IMR-90 (cell line): ENCODE measurements at regions not wholly inside any gene's neighbourhood (a gene's known extent, or its start where the extent isn't known, plus 50 kb on each side); places are given as distances from the start of the nearest gene placed in this dataset.
A peak's percentile ranks its signal among the peaks of the same experiment; 100 is the strongest.

Source experiments
- ATAC-seq: fragments of 200-7000 bp; cut with Tn5 transposase; 2 replicates; pipeline ENCODE4 v1.9.1; 2020; ENCODE audit warnings: low read depth, mild to moderate bottlenecking, moderate library complexity
- BruUV-seq: library from RNA; stranded (reverse); fragments of 400-500 nt; replicated peaks from 2 replicates; lab custom pipeline; 2021; lab: Mats Ljungman, UMichigan
- CTCF ChIA-PET: fragments of 300-600 bp; formaldehyde crosslinking; extraction: SDS; loops from one replicate; lab custom pipeline; 2021; ENCODE audit warnings: antibody characterized with exemption; lab: Yijun Ruan, JAX
- POLR2A ChIA-PET: fragments of 300-600 bp; sonication (Branson Sonifier 250); formaldehyde crosslinking; loops from one replicate; lab custom pipeline; 2022; ENCODE audit warnings: antibody characterized with exemption; ENCODE audit not compliant: unreplicated experiment; lab: Charles Lee
- DNase-seq: peaks from one replicate; pipeline ENCODE4 v3.0.0; 2013
- H2AFZ ChIP-seq: replicated peaks from 2 replicates; pipeline ENCODE3; 2013; ENCODE audit warnings: low read length, mild to moderate bottlenecking; ENCODE audit not compliant: poor library complexity
- H2AK5ac ChIP-seq: 2 replicates; pipeline ENCODE4 v1.6.1; 2013; ENCODE audit warnings: low read depth, low read length, inconsistent platforms
- H2AK9ac ChIP-seq: replicated peaks from 2 replicates; pipeline ENCODE3; 2013; ENCODE audit warnings: mild to moderate bottlenecking, low read depth, low read length, moderate library complexity; ENCODE audit not compliant: poor library complexity
- H2BK120ac ChIP-seq: 2 replicates; pipeline ENCODE4 v1.6.1; 2013; ENCODE audit warnings: low read depth, low read length, inconsistent platforms
- H2BK15ac ChIP-seq: 3 replicates; pipeline ENCODE4 v1.6.1; 2013; ENCODE audit warnings: low read depth, low read length, inconsistent platforms
- H2BK20ac ChIP-seq: 2 replicates; pipeline ENCODE4 v1.6.1; 2013; ENCODE audit warnings: low read depth, mild to moderate bottlenecking, inconsistent platforms, low read length, moderate library complexity
- H2BK5ac ChIP-seq: 2 replicates; pipeline ENCODE4 v1.6.1; 2013; ENCODE audit warnings: mild to moderate bottlenecking, low read depth, low read length, inconsistent platforms; ENCODE audit not compliant: poor library complexity, severe bottlenecking
- H3K14ac ChIP-seq: replicated peaks from 2 replicates; pipeline ENCODE4 v1.6.1; 2013; ENCODE audit warnings: low read depth, low read length, inconsistent platforms
- H3K18ac ChIP-seq: 2 replicates; pipeline ENCODE4 v1.6.1; 2013; ENCODE audit warnings: low read depth, low read length, control low read depth
- H3K23ac ChIP-seq: 2 replicates; pipeline ENCODE4 v1.6.1; 2013; ENCODE audit warnings: low read depth, low read length, inconsistent platforms
- H3K27ac ChIP-seq: 2 replicates; pipeline ENCODE4 v1.5.1; 2013; ENCODE audit warnings: mild to moderate bottlenecking, control low read depth, low read length; ENCODE audit not compliant: insufficient read depth
- H3K27me3 ChIP-seq: 2 replicates; pipeline ENCODE4 v1.6.1; 2013; ENCODE audit warnings: low read length; ENCODE audit not compliant: control insufficient read depth, insufficient read depth
- H3K36me3 ChIP-seq: 2 replicates; pipeline ENCODE4 v1.6.1; 2013; ENCODE audit warnings: low read length, mixed read lengths; ENCODE audit not compliant: control insufficient read depth, insufficient read depth
- H3K4ac ChIP-seq: 2 replicates; pipeline ENCODE4 v1.6.1; 2013; ENCODE audit warnings: low read depth, low read length, inconsistent platforms
- H3K4me1 ChIP-seq: 2 replicates; pipeline ENCODE4 v1.6.1; 2013; ENCODE audit warnings: low read length, mixed read lengths; ENCODE audit not compliant: control insufficient read depth, insufficient read depth
- H3K4me2 ChIP-seq: 2 replicates; pipeline ENCODE4 v1.6.1; 2013; ENCODE audit warnings: low read depth, mild to moderate bottlenecking, control low read depth, low read length, moderate library complexity
- H3K4me3 ChIP-seq: 2 replicates; pipeline ENCODE4 v1.5.1; 2013; ENCODE audit warnings: low read depth, mild to moderate bottlenecking, control low read depth, low read length, moderate library complexity; ENCODE audit not compliant: insufficient read depth
- H3K56ac ChIP-seq: 2 replicates; pipeline ENCODE4 v1.6.1; 2013; ENCODE audit warnings: low read length, inconsistent platforms; ENCODE audit not compliant: insufficient read depth; ENCODE audit errors: extremely low read depth
- H3K79me1 ChIP-seq, 2 experiments: 2 replicates each; pipeline ENCODE4 v1.6.1; 2013; ENCODE audit warnings: low read length in 2 of 2, inconsistent platforms in 1 of 2, low read depth in 1 of 2
- H3K9ac ChIP-seq: 2 replicates; pipeline ENCODE4 v1.6.1; 2013; ENCODE audit warnings: low read depth, low read length, control low read depth
- H3K9me1 ChIP-seq: 2 replicates; pipeline ENCODE4 v1.6.1; 2013; ENCODE audit warnings: low read length, inconsistent platforms; ENCODE audit not compliant: insufficient read depth
- H3K9me3 ChIP-seq: 2 replicates; pipeline ENCODE4 v1.6.1; 2013; ENCODE audit warnings: low read length; ENCODE audit not compliant: control insufficient read depth, insufficient read depth
- H4K20me1 ChIP-seq: 2 replicates; pipeline ENCODE4 v1.6.1; 2013; ENCODE audit warnings: low read length, inconsistent platforms; ENCODE audit not compliant: insufficient read depth
- H4K5ac ChIP-seq: 2 replicates; pipeline ENCODE4 v1.6.1; 2013; ENCODE audit warnings: mild to moderate bottlenecking, low read depth, low read length, control low read depth
- H4K8ac ChIP-seq, 2 experiments: 2 replicates each; pipeline ENCODE4 v1.6.1; 2013; ENCODE audit warnings: low read depth in 2 of 2, low read length in 2 of 2, control low read depth in 1 of 2, inconsistent platforms in 1 of 2
- H4K91ac ChIP-seq: 2 replicates; pipeline ENCODE4 v1.6.1; 2013; ENCODE audit warnings: low read depth, low read length, inconsistent platforms; ENCODE audit not compliant: insufficient read depth
- BHLHE40 ChIP-seq: fragments of 150-350 bp; IDR thresholded peaks from 2 replicates; pipeline ENCODE4 v1.6.1; 2016; ENCODE audit warnings: mild to moderate bottlenecking, low read depth, low read length
- CEBPB ChIP-seq: IDR thresholded peaks from 2 replicates; pipeline ENCODE4 v1.6.1; 2012; ENCODE audit warnings: low read depth, low read length, improper control_type of control experiment
- CHD1 ChIP-seq: IDR thresholded peaks from 2 replicates; pipeline ENCODE4 v1.6.1; 2012; ENCODE audit warnings: low read depth, low read length, improper control_type of control experiment
- FOS ChIP-seq: fragments of 150-350 bp; IDR thresholded peaks from 2 replicates; pipeline ENCODE4 v1.6.1; 2016; ENCODE audit warnings: low read depth, low read length
- MAZ ChIP-seq: IDR thresholded peaks from 2 replicates; pipeline ENCODE4 v1.6.1; 2012; ENCODE audit warnings: low read depth, mild to moderate bottlenecking, low read length, improper control_type of control experiment, moderate library complexity, borderline replicate concordance
- MXI1 ChIP-seq: IDR thresholded peaks from 2 replicates; pipeline ENCODE4 v1.6.1; 2012; ENCODE audit warnings: low read depth, mild to moderate bottlenecking, low read length, moderate library complexity, borderline replicate concordance
- NFE2L2 ChIP-seq: fragments of 150-350 bp; IDR thresholded peaks from 2 replicates; pipeline ENCODE4 v1.6.1; 2016; ENCODE audit warnings: low read depth, mild to moderate bottlenecking, low read length
- POLR2A ChIP-seq: IDR thresholded peaks from 2 replicates; pipeline ENCODE4 v1.6.1; 2012; ENCODE audit warnings: mild to moderate bottlenecking, low read depth, low read length
- RAD21 ChIP-seq: IDR thresholded peaks from 2 replicates; pipeline ENCODE4 v1.6.1; 2012; ENCODE audit warnings: low read length, improper control_type of control experiment
- RCOR1 ChIP-seq: IDR thresholded peaks from 2 replicates; pipeline ENCODE4 v1.6.1; 2012; ENCODE audit warnings: mild to moderate bottlenecking, low read length, improper control_type of control experiment; ENCODE audit not compliant: insufficient replicate concordance
- WGBS, 2 experiments: methylation state at CpG; one replicate each; pipeline versions ENCODE4 v1.1.5 to v1.1.7; 2013; ENCODE audit warnings: missing lambda C conversion rate in 2 of 2; ENCODE audit not compliant: insufficient read length in 1 of 2; ENCODE audit errors: extremely low coverage in 2 of 2; 5-methylcytosine and 5-hydroxymethylcytosine counted together
- dilution Hi-C: fragments of 300-500 bp; cut with HindIII; formaldehyde crosslinking; loops from one replicate; pipeline ENCODE4 v1.14.3; 2018; ENCODE audit warnings: low sequenced_read_pairs; ENCODE audit not compliant: unreplicated experiment
- in situ Hi-C: fragments of 300-500 bp; cut with MboI; formaldehyde crosslinking; loops from 3 replicates; pipeline ENCODE4 v1.14.3; 2019; ENCODE audit warnings: low sequenced_read_pairs, inconsistent platforms, mixed read lengths
- intact Hi-C: fragments of 100-400 bp; cut with micrococcal nuclease; formaldehyde crosslinking; loops from 2 replicates; pipeline ENCODE4 v1.10.0; 2022
- TF ChIP-seq, protein P1 (sequence below): fragments of 150-350 bp; IDR thresholded peaks from 2 replicates; pipeline ENCODE4 v1.6.1; 2016; ENCODE audit warnings: low read depth, mild to moderate bottlenecking, low read length, moderate library complexity, borderline replicate concordance
- TF ChIP-seq, protein P2 (sequence below): conservative IDR thresholded peaks from 2 replicates; pipeline ENCODE4 v1.5.1; 2012; ENCODE audit warnings: mild to moderate bottlenecking, low read depth, low read length, improper control_type of control experiment

DNA sequence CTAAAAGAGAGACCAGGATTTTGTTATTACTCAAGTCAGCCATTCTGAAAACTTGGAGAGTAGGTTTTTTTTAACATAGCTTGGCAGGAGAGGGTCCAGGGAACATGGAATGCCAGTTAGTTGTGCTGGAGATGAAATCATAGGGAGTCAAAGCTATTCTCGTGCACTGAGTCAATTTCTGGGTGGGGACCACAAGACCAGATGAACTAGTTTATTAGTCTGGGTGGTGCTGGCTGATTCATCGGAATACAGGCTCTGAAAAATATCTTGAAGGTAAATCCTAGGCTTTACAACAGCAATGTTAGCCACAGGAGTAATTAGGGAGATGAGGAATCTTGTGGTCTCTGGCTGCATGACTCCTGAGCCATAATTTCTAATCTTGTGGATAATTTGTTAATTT is 921.4 kb downstream of the TRIB2 start:
- Histone ChIP-seq H3K79me1 (no peaks in the 10 kb centered on the region), H2BK20ac (no peak overlapping the region), H4K91ac (no peak overlapping the region), H3K9me1 (no peaks in the 10 kb centered on the region), H2AFZ (no peak overlapping the region), H3K4me2 (no peak overlapping the region), H3K14ac (no peak overlapping the region), H3K4me1 (no peaks in the 10 kb centered on the region), H3K4me3 (no peak overlapping the region), H4K5ac (no peak overlapping the region), H3K27me3 (no peaks in the 10 kb centered on the region), H4K8ac (no peak overlapping the region), H2BK5ac (no peak overlapping the region), H3K27ac (no peak overlapping the region), H3K23ac (no peak overlapping the region), H4K20me1 (no peaks in the 10 kb centered on the region), H2BK120ac (no peak overlapping the region), H3K9ac (no peak overlapping the region), H3K36me3 (no peaks in the 10 kb centered on the region), H3K18ac (no peak overlapping the region), H3K9me3 (no peaks in the 10 kb centered on the region; the same call in 1 of the 2 replicates), H2AK5ac (no peak overlapping the region), H2AK9ac (no peak overlapping the region), H2BK15ac (no peak overlapping the region), H3K56ac (no peak overlapping the region), H3K4ac (no peak overlapping the region)
- dilution Hi-C loops = no loop called here
- BruUV-seq = no TSS peak
- TF ChIP-seq, protein P1, sequence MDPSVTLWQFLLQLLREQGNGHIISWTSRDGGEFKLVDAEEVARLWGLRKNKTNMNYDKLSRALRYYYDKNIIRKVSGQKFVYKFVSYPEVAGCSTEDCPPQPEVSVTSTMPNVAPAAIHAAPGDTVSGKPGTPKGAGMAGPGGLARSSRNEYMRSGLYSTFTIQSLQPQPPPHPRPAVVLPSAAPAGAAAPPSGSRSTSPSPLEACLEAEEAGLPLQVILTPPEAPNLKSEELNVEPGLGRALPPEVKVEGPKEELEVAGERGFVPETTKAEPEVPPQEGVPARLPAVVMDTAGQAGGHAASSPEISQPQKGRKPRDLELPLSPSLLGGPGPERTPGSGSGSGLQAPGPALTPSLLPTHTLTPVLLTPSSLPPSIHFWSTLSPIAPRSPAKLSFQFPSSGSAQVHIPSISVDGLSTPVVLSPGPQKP = no peak
- TF ChIP-seq CHD1 (no peak), BHLHE40 (no peak), CEBPB (no peak), MXI1 (no peak), RAD21 (no peak), FOS (no peak), POLR2A (no peak), NFE2L2 (no peak), MAZ (no peak), RCOR1 (no peak)
- TF ChIP-seq, protein P2, sequence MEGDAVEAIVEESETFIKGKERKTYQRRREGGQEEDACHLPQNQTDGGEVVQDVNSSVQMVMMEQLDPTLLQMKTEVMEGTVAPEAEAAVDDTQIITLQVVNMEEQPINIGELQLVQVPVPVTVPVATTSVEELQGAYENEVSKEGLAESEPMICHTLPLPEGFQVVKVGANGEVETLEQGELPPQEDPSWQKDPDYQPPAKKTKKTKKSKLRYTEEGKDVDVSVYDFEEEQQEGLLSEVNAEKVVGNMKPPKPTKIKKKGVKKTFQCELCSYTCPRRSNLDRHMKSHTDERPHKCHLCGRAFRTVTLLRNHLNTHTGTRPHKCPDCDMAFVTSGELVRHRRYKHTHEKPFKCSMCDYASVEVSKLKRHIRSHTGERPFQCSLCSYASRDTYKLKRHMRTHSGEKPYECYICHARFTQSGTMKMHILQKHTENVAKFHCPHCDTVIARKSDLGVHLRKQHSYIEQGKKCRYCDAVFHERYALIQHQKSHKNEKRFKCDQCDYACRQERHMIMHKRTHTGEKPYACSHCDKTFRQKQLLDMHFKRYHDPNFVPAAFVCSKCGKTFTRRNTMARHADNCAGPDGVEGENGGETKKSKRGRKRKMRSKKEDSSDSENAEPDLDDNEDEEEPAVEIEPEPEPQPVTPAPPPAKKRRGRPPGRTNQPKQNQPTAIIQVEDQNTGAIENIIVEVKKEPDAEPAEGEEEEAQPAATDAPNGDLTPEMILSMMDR = no peak
- ChIA-PET CTCF (no interaction called here), POLR2A (no interaction called here)
- WGBS, 2 experiments = 15% methylated on average over 2 of the region's 2 CpGs; no CpG with 5 or more reads in 1 of the 2 experiments
- intact Hi-C loops = no loop called here
- in situ Hi-C loops = no loop called here
- ATAC-seq (no peak), DNase-seq (peak; percentile 18)
